CD4-positive, alpha-beta T cell (primary cell): ENCODE measurements at regions not wholly inside any gene's neighbourhood (a gene's known extent, or its start where the extent isn't known, plus 50 kb on each side); places are given as distances from the start of the nearest gene placed in this dataset.

ENCODE experiments used
- ATAC-seq: fragments of 200-7000 bp; cut with Tn5 transposase; one replicate; pipeline ENCODE4 v1.10.0; 2022; ENCODE audit warnings: mild to moderate bottlenecking; ENCODE audit not compliant: poor library complexity
- CTCF ChIA-PET: fragments of 350-600 bp; sonication (Branson Sonifier 250); formaldehyde crosslinking; loops from one replicate; lab custom pipeline; 2021; ENCODE audit warnings: antibody characterized with exemption, inconsistent platforms; lab: Charles Lee
- POLR2A ChIA-PET: fragments of 350-600 bp; sonication (Branson Sonifier 250); formaldehyde crosslinking; loops from one replicate; lab custom pipeline; 2021; ENCODE audit warnings: antibody characterized with exemption, inconsistent platforms; lab: Charles Lee
- DNase-seq, 14 experiments: peaks; one replicate each; pipeline ENCODE4 v3.0.0-alpha.2; 2013 to 2020; ENCODE audit warnings: mixed read lengths in 2 of 14
- H3K27ac ChIP-seq, 2 donors: one replicate each; pipeline versions ENCODE4 v1.5.1 to v1.7.0; 2013; ENCODE audit warnings: low read length in 2 of 2, low read depth in 1 of 2, mild to moderate bottlenecking in 1 of 2
- H3K27me3 ChIP-seq, 2 experiments: 1 replicate in 1 of 2; 2 replicates in 1 of 2; pipeline versions ENCODE4 v1.6.1 to v1.7.0; 2013; ENCODE audit warnings: low read length in 2 of 2, control low read depth in 1 of 2, mild to moderate bottlenecking in 1 of 2, moderate library complexity in 1 of 2; ENCODE audit not compliant: insufficient read depth in 2 of 2, control insufficient read depth in 1 of 2
- H3K36me3 ChIP-seq: one replicate; pipeline ENCODE4 v1.6.1; 2013; ENCODE audit warnings: low read length, control low read depth; ENCODE audit not compliant: insufficient read depth
- H3K4me1 ChIP-seq: one replicate; pipeline ENCODE4 v1.6.1; 2013; ENCODE audit warnings: low read length, control low read depth; ENCODE audit not compliant: insufficient read depth
- H3K4me3 ChIP-seq: one replicate; pipeline ENCODE4 v1.5.1; 2013; ENCODE audit warnings: mild to moderate bottlenecking, low read length, moderate library complexity
- H3K9me3 ChIP-seq, 2 experiments: 1 replicate in 1 of 2; 2 replicates in 1 of 2; pipeline versions ENCODE4 v1.6.1 to v1.7.0; 2013; ENCODE audit warnings: low read length in 2 of 2, mild to moderate bottlenecking in 2 of 2, control low read depth in 1 of 2, moderate library complexity in 1 of 2; ENCODE audit not compliant: control insufficient read depth in 1 of 2, insufficient read depth in 1 of 2
- H3K27ac Mint-ChIP-seq: one replicate; pipeline ENCODE4 v1.8.0; 2020; ENCODE audit warnings: mixed read lengths
- H3K27me3 Mint-ChIP-seq: one replicate; pipeline ENCODE4 v1.8.0; 2021; ENCODE audit warnings: mixed read lengths
- H3K36me3 Mint-ChIP-seq: one replicate; pipeline ENCODE4 v1.8.0; 2021; ENCODE audit warnings: low read depth, mixed read lengths
- H3K4me1 Mint-ChIP-seq: one replicate; pipeline ENCODE4 v1.8.0; 2021; ENCODE audit warnings: low read depth, mixed read lengths
- H3K4me3 Mint-ChIP-seq: one replicate; pipeline ENCODE4 v1.8.0; 2020; ENCODE audit warnings: mild to moderate bottlenecking, mixed read lengths
- H3K9me3 Mint-ChIP-seq: one replicate; pipeline ENCODE4 v1.8.0; 2020; ENCODE audit warnings: mixed read lengths
- intact Hi-C, 2 experiments: fragments of 100-400 bp; cut with DNase I in 1 of 2; cut with micrococcal nuclease in 1 of 2; formaldehyde crosslinking; loops; one replicate each; pipeline versions ENCODE4 v1.15.1 to v1.9.0; 2023 to 2025; cut with DNase I, micrococcal nuclease
- TF ChIP-seq, protein P1 (sequence below): fragments of 200-600 bp; IDR thresholded peaks from one replicate; pipeline ENCODE4 v1.8.0; 2022; ENCODE audit warnings: antibody characterized with exemption, mild to moderate bottlenecking

DNA sequence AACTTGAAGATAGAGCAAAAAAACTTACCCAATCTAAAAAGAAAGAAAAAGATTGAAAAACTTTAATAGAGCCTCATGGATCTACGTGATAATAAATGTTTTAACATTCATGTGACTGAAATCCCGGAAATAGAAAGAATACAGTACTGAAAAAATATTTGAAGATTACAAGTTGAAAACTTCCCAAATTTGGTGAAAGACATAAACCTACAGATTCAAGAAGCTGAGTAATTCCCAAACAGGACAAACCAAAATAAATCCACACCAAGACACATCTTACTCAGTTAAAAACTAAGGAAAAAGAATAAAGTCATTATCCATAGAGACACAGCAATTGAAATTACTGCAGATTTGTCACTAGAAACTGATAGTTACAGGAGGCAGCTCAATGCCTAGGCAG is 121.8 kb upstream of the NUDT7 start:
- POLR2A ChIA-PET, result no interaction called here
- no peaks in the 10 kb centered on the region for H3K4me1 Mint-ChIP-seq
- TF ChIP-seq, protein P1, sequence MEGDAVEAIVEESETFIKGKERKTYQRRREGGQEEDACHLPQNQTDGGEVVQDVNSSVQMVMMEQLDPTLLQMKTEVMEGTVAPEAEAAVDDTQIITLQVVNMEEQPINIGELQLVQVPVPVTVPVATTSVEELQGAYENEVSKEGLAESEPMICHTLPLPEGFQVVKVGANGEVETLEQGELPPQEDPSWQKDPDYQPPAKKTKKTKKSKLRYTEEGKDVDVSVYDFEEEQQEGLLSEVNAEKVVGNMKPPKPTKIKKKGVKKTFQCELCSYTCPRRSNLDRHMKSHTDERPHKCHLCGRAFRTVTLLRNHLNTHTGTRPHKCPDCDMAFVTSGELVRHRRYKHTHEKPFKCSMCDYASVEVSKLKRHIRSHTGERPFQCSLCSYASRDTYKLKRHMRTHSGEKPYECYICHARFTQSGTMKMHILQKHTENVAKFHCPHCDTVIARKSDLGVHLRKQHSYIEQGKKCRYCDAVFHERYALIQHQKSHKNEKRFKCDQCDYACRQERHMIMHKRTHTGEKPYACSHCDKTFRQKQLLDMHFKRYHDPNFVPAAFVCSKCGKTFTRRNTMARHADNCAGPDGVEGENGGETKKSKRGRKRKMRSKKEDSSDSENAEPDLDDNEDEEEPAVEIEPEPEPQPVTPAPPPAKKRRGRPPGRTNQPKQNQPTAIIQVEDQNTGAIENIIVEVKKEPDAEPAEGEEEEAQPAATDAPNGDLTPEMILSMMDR, result no peak
- no peak overlapping the region for H3K27ac Mint-ChIP-seq
- DNase-seq, result no peak
- no peaks in the 10 kb centered on the region for H3K9me3 Mint-ChIP-seq
- CTCF ChIA-PET, result no interaction called here
- no peak for ATAC-seq
- H3K27me3 Mint-ChIP-seq, result peaks cover 36% of the 10 kb centered on the region
- Histone ChIP-seq H3K27me3 (no peaks in the 10 kb centered on the region), H3K9me3 (peaks cover 0 to 8% of the 10 kb centered on the region in 2 experiments), H3K4me1 (no peaks in the 10 kb centered on the region), H3K4me3 (no peak overlapping the region), H3K27ac (no peak overlapping the region), H3K36me3 (no peaks in the 10 kb centered on the region)
- no peak overlapping the region for H3K4me3 Mint-ChIP-seq
- no peaks in the 10 kb centered on the region for H3K36me3 Mint-ChIP-seq
- intact Hi-C loops, result no loop called here

DNA sequence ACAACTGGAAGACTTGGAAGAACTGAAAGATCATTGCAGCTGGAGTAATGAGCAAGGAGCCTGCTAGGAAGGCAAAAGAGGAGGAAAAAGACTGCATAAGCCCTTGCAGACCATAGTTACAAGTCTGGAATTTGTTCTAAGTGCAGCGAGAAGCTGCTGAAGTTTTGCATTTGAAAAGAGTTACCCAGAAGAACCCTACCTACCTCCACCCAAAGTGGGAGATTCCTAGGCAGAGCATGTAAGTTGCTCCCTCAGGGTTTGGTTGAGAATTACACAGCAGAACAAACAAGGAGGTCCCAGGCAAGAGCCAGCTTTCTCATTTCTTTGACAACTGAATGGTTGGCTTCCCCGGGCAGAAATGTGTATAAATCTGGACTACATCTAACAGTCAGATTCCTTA is 118.7 kb upstream of the NUDT7 start:
- H3K27me3 ChIP-seq, result no peaks in the 10 kb centered on the region
- DNase-seq (no peak), ATAC-seq (no peak)
- intact Hi-C loops, result no loop called here
- Mint-ChIP-seq H3K27me3 (peaks cover 22% of the 10 kb centered on the region), H3K4me1 (no peaks in the 10 kb centered on the region), H3K9me3 (no peaks in the 10 kb centered on the region), H3K27ac (no peak overlapping the region), H3K36me3 (no peaks in the 10 kb centered on the region), H3K4me3 (no peak overlapping the region)
- TF ChIP-seq, protein P1, result no peak
- H3K4me1 ChIP-seq, result no peaks in the 10 kb centered on the region
- H3K9me3 ChIP-seq, result peaks cover 0 to 8% of the 10 kb centered on the region in 2 experiments
- no peak overlapping the region for H3K4me3 ChIP-seq
- ChIA-PET POLR2A (no interaction called here), CTCF (interaction anchor here (1.6 kb wide), 1 partner anchor 19 kb away, joined by 3 read pairs; no protein-coding TSS in a partner anchor)
- no peak overlapping the region for H3K27ac ChIP-seq
- no peaks in the 10 kb centered on the region for H3K36me3 ChIP-seq

DNA sequence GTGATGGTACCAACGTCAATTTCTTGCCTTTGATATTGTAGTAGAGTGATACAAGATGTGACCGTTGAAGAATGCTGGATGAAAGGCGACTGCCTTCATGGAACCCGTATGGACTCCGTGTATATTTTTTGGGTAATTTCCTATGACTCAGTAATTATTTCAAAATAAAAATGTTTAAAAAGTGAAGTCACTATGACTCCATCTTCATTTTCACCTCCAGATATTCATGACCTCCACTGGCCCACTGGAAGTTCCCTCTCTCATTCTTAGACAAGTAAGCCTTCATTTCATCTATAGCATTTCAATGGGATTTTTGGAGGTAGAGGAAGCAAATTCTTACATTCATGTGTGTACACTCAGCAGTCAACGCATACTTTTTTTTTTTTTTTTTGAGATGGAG is 111.8 kb upstream of the NUDT7 start:
- ATAC-seq (no peak), DNase-seq (no peak)
- Mint-ChIP-seq H3K27ac (no peak overlapping the region), H3K9me3 (no peaks in the 10 kb centered on the region), H3K36me3 (no peaks in the 10 kb centered on the region), H3K27me3 (peaks cover 33% of the 10 kb centered on the region), H3K4me1 (no peaks in the 10 kb centered on the region), H3K4me3 (no peak overlapping the region)
- intact Hi-C loops, result no loop called here
- no peaks in the 10 kb centered on the region for H3K4me1 ChIP-seq
- ChIA-PET POLR2A (no interaction called here), CTCF (no interaction called here)
- H3K27me3 ChIP-seq, result no peaks in the 10 kb centered on the region
- H3K36me3 ChIP-seq, result no peaks in the 10 kb centered on the region
- no peak overlapping the region for H3K27ac ChIP-seq
- H3K9me3 ChIP-seq, result no peaks in the 10 kb centered on the region
- TF ChIP-seq, protein P1, result no peak
- H3K4me3 ChIP-seq, result no peak overlapping the region
